Endodermal cell (in vitro differentiated cells): ENCODE measurements at regions not wholly inside any gene's neighbourhood (a gene's known extent, or its start where the extent isn't known, plus 50 kb on each side); places are given as distances from the start of the nearest gene placed in this dataset.

ENCODE experiments used
- DNase-seq: peaks from one replicate; pipeline ENCODE4 v3.0.0-alpha.2; 2017
- H3K27ac ChIP-seq: 2 replicates; pipeline ENCODE4 v1.5.1; 2013; ENCODE audit warnings: mild to moderate bottlenecking, low read depth, low read length, moderate library complexity
- H3K27me3 ChIP-seq: 2 replicates; pipeline ENCODE4 v1.6.1; 2013; ENCODE audit warnings: mild to moderate bottlenecking, low read length, moderate library complexity; ENCODE audit not compliant: insufficient read depth, control insufficient read depth, poor library complexity, severe bottlenecking
- H3K36me3 ChIP-seq: 2 replicates; pipeline ENCODE4 v1.7.0; 2013; ENCODE audit warnings: mild to moderate bottlenecking, low read length, moderate library complexity; ENCODE audit not compliant: control insufficient read depth, insufficient read depth
- H3K4me1 ChIP-seq: one replicate; pipeline ENCODE4 v1.7.0; 2013; ENCODE audit warnings: low read length; ENCODE audit not compliant: control insufficient read depth, insufficient read depth
- H3K4me3 ChIP-seq: 2 replicates; pipeline ENCODE4 v1.5.1; 2013; ENCODE audit warnings: mild to moderate bottlenecking, low read length, moderate library complexity
- H3K9ac ChIP-seq: 2 replicates; pipeline ENCODE4 v1.6.1; 2013; ENCODE audit warnings: mild to moderate bottlenecking, low read length, moderate library complexity; ENCODE audit not compliant: poor library complexity, severe bottlenecking; ENCODE audit errors: extremely low read depth
- H3K9me3 ChIP-seq: 2 replicates; pipeline ENCODE4 v1.6.1; 2013; ENCODE audit warnings: mild to moderate bottlenecking, low read length, moderate library complexity; ENCODE audit not compliant: control insufficient read depth
- H3K27ac Mint-ChIP-seq: 2 replicates; pipeline ENCODE4 v1.8.0; 2020; ENCODE audit warnings: mixed read lengths
- H3K27me3 Mint-ChIP-seq: 2 replicates; pipeline ENCODE4 v1.8.0; 2021; ENCODE audit warnings: mild to moderate bottlenecking, mixed read lengths; ENCODE audit not compliant: insufficient read depth
- H3K36me3 Mint-ChIP-seq: 2 replicates; pipeline ENCODE4 v1.8.0; 2020; ENCODE audit warnings: low read depth, mixed read lengths
- H3K4me1 Mint-ChIP-seq: 2 replicates; pipeline ENCODE4 v1.8.0; 2020; ENCODE audit warnings: mixed read lengths
- H3K4me3 Mint-ChIP-seq: 2 replicates; pipeline ENCODE4 v1.8.0; 2020; ENCODE audit warnings: mild to moderate bottlenecking, moderate library complexity, mixed read lengths
- H3K9me3 Mint-ChIP-seq: 2 replicates; pipeline ENCODE4 v1.8.0; 2020; ENCODE audit warnings: mild to moderate bottlenecking, mixed read lengths
- WGBS, 2 experiments: methylation state at CpG; one replicate each; pipeline versions ENCODE4 v1.1.5 to v1.1.7; 2013; ENCODE audit warnings: missing lambda C conversion rate in 2 of 2, mixed read lengths in 1 of 2; ENCODE audit not compliant: insufficient coverage in 1 of 2, insufficient read length in 1 of 2; 5-methylcytosine and 5-hydroxymethylcytosine counted together
- TF ChIP-seq, protein P1 (sequence below): fragments of 200-600 bp; sonication (generic); conservative IDR thresholded peaks from 2 replicates; pipeline ENCODE4 v1.5.0; 2021; ENCODE audit warnings: antibody characterized with exemption, mild to moderate bottlenecking

DNA sequence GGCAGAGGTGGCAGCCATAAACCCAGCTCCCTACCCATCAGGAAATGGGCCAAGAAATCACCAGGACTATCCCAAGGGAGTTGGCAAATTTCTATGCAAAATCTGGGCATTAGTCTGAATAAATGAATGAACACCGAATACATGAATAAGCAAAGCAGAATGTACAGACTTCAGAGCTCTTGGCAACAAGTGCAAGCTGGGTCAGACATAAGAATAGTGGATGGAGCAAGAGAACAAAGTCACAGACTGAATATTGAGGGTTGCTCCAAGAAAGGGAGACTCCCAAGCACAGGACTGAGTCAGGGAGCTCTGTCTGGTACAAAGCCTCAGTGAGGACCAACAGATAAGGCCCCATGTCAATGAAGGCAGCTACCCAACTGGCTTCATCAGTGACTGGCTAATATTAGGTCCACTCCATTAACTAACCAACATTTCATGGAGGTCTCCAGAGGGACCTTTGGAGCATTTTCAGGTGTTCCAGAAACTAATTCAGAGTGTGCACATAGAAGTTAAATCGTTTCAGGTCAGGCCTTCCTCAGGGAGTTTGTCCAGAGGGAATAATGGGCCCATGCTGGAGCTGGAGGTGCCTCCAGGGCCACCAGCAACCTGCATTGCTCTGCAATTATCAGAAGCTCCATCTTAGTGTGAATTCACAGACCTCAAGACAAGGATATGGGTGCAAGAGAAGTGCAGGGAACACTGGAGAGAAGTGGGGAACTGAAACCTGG, 191.5 kb upstream of the RALGAPA2 start:
- Mint-ChIP-seq H3K9me3 (peaks cover 24% of the 10 kb centered on the region), H3K27me3 (peaks cover 4% of the 10 kb centered on the region), H3K36me3 (peaks cover 2% of the 10 kb centered on the region), H3K4me1 (no peaks in the 10 kb centered on the region), H3K27ac (no peak overlapping the region), H3K4me3 (no peak overlapping the region)
- Histone ChIP-seq H3K27me3 (peaks cover 8% of the 10 kb centered on the region), H3K4me1 (no peaks in the 10 kb centered on the region), H3K36me3 (no peaks in the 10 kb centered on the region), H3K9me3 (peaks cover 20% of the 10 kb centered on the region), H3K4me3 (no peak overlapping the region), H3K9ac (no peak overlapping the region), H3K27ac (no peak overlapping the region)
- TF ChIP-seq, protein P1, sequence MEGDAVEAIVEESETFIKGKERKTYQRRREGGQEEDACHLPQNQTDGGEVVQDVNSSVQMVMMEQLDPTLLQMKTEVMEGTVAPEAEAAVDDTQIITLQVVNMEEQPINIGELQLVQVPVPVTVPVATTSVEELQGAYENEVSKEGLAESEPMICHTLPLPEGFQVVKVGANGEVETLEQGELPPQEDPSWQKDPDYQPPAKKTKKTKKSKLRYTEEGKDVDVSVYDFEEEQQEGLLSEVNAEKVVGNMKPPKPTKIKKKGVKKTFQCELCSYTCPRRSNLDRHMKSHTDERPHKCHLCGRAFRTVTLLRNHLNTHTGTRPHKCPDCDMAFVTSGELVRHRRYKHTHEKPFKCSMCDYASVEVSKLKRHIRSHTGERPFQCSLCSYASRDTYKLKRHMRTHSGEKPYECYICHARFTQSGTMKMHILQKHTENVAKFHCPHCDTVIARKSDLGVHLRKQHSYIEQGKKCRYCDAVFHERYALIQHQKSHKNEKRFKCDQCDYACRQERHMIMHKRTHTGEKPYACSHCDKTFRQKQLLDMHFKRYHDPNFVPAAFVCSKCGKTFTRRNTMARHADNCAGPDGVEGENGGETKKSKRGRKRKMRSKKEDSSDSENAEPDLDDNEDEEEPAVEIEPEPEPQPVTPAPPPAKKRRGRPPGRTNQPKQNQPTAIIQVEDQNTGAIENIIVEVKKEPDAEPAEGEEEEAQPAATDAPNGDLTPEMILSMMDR = no peak
- 87 to 90% methylated on average over 1 to 2 of the region's 2 CpGs for WGBS, 2 experiments
- DNase-seq = no peak

DNA sequence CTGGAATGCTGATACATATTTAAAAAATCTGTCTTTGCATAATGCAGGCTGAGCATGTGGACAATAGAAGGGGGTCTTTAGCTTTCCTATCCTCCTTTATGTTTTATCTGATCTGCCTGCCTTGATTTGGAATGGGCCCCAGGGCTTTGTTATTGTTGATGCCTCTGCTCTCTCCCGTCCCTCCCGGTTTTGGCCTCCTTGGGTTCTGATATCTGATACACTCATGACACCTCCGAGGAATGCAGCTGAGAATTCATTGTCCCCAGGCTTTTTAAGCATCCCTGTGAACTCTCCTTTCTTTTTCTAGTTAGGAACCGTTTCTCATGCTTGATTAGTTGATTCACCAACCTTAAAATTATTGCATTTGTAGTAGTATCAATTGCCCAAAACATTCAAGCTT, 185.5 kb upstream of the RALGAPA2 start:
- Mint-ChIP-seq H3K27me3 (peaks cover 24% of the 10 kb centered on the region), H3K27ac (peak overlapping the region; percentile 64), H3K9me3 (peaks cover 24% of the 10 kb centered on the region), H3K4me1 (peaks cover 17% of the 10 kb centered on the region), H3K36me3 (no peaks in the 10 kb centered on the region), H3K4me3 (peak overlapping the region; percentile 1)
- peak; percentile 78 for DNase-seq
- no peaks in the 10 kb centered on the region for H3K36me3 ChIP-seq
- peaks cover 32% of the 10 kb centered on the region for H3K27me3 ChIP-seq
- no peak overlapping the region for H3K27ac ChIP-seq
- H3K4me1 ChIP-seq = peaks cover 5% of the 10 kb centered on the region
- no peak overlapping the region for H3K9ac ChIP-seq
- H3K4me3 ChIP-seq = peak overlapping the region; percentile 52
- 19 to 24% methylated on average over 2 to 4 of the region's 4 CpGs for WGBS, 2 experiments
- peaks cover 18% of the 10 kb centered on the region for H3K9me3 ChIP-seq
- TF ChIP-seq, protein P1 = no peak

DNA sequence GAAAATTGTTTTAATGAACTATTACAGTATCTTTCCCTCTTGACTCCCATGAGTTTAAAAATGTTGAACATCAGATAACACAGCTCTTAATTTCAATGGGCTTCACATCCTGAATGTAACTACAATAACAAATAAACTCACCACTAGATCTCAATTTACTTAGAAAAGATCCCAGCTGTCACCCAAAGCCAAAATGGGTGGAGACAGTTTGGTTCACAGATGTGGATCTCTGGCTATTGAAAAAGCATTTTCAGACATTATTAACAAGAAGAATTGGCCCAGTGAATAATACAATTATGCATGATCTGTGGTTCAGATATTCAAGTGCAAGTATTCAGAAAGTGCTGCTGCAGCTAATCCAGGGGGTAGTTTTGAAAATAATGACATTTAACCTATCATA, 184.7 kb upstream of the RALGAPA2 start:
- Histone ChIP-seq H3K9ac (no peak overlapping the region), H3K9me3 (peaks cover 18% of the 10 kb centered on the region), H3K4me3 (no peak overlapping the region), H3K27ac (no peak overlapping the region), H3K36me3 (no peaks in the 10 kb centered on the region), H3K27me3 (peaks cover 40% of the 10 kb centered on the region), H3K4me1 (peaks cover 5% of the 10 kb centered on the region)
- H3K4me1 Mint-ChIP-seq = peaks cover 21% of the 10 kb centered on the region
- no peaks in the 10 kb centered on the region for H3K36me3 Mint-ChIP-seq
- no peak overlapping the region for H3K27ac Mint-ChIP-seq
- TF ChIP-seq, protein P1 = no peak
- no peak for DNase-seq
- no peak overlapping the region for H3K4me3 Mint-ChIP-seq
- peaks cover 22% of the 10 kb centered on the region for H3K9me3 Mint-ChIP-seq
- H3K27me3 Mint-ChIP-seq = peaks cover 32% of the 10 kb centered on the region
